ENCODE measurements at regions not wholly inside any gene's neighbourhood (a gene's known extent, or its start where the extent isn't known, plus 50 kb on each side); places are given as distances from the start of the nearest gene placed in this dataset.

DNA sequence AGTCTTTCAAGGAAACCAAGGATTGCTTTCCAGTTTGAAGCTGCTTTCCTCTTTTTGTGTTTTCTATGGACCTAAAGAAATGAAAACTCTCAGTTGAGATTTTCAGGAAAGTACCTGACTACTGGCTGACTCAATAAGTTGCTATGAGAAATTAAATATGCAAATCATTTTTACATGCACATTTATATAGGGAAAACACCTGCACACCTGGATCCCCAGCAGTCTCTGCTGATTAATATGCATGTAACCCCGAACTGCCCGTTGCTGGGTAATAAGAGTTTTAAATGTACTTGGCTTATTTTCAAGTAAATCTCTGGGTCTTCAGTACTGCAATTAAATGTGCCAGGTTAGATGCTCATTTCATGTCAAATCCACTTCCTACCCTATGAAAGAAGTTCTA, 77.2 kb downstream of the KBTBD8 start:
- TF ChIP-seq, protein P1, sequence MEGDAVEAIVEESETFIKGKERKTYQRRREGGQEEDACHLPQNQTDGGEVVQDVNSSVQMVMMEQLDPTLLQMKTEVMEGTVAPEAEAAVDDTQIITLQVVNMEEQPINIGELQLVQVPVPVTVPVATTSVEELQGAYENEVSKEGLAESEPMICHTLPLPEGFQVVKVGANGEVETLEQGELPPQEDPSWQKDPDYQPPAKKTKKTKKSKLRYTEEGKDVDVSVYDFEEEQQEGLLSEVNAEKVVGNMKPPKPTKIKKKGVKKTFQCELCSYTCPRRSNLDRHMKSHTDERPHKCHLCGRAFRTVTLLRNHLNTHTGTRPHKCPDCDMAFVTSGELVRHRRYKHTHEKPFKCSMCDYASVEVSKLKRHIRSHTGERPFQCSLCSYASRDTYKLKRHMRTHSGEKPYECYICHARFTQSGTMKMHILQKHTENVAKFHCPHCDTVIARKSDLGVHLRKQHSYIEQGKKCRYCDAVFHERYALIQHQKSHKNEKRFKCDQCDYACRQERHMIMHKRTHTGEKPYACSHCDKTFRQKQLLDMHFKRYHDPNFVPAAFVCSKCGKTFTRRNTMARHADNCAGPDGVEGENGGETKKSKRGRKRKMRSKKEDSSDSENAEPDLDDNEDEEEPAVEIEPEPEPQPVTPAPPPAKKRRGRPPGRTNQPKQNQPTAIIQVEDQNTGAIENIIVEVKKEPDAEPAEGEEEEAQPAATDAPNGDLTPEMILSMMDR (IDR thresholded peaks at IDR 0.05), result no peak
- TF ChIP-seq EZH2 (IDR thresholded peaks at IDR 0.05; ENCODE audit: borderline replicate concordance, insufficient read depth, low read depth, low read length, poor library complexity, severe bottlenecking), result no peak
